Ishikawa (cell line): ENCODE measurements at regions not wholly inside any gene's neighbourhood (a gene's known extent, or its start where the extent isn't known, plus 50 kb on each side); places are given as distances from the start of the nearest gene placed in this dataset.

Experiments
- CEBPB ChIP-seq: IDR thresholded peaks from 2 replicates; pipeline ENCODE4 v1.6.1; 2012
- CREB1 ChIP-seq: IDR thresholded peaks from 2 replicates; pipeline ENCODE4 v1.6.1; 2012; ENCODE audit warnings: low read depth
- EGR1 ChIP-seq: IDR thresholded peaks from 2 replicates; pipeline ENCODE4 v1.6.1; 2012
- EP300 ChIP-seq: IDR thresholded peaks from 2 replicates; pipeline ENCODE4 v1.6.1; 2012; ENCODE audit warnings: borderline replicate concordance
- FOXM1 ChIP-seq: IDR thresholded peaks from 2 replicates; pipeline ENCODE4 v1.6.1; 2012; ENCODE audit warnings: low read depth, borderline replicate concordance
- MAX ChIP-seq: IDR thresholded peaks from 2 replicates; pipeline ENCODE4 v1.6.1; 2012
- NFIC ChIP-seq: IDR thresholded peaks from 2 replicates; pipeline ENCODE4 v1.6.1; 2012
- RAD21 ChIP-seq: IDR thresholded peaks from 2 replicates; pipeline ENCODE4 v1.6.1; 2012; ENCODE audit warnings: low read depth
- REST ChIP-seq: IDR thresholded peaks from 2 replicates; pipeline ENCODE4 v1.6.1; 2012; ENCODE audit warnings: low read depth, mild to moderate bottlenecking
- TAF1 ChIP-seq: IDR thresholded peaks from 2 replicates; pipeline ENCODE4 v1.6.1; 2012; ENCODE audit warnings: low read depth, mild to moderate bottlenecking
- TCF12 ChIP-seq: IDR thresholded peaks from 2 replicates; pipeline ENCODE4 v1.6.1; 2012; ENCODE audit warnings: low read depth
- TEAD4 ChIP-seq: IDR thresholded peaks from 2 replicates; pipeline ENCODE4 v1.6.1; 2012
- USF1 ChIP-seq: IDR thresholded peaks from 2 replicates; pipeline ENCODE4 v1.6.1; 2012
- YY1 ChIP-seq: IDR thresholded peaks from 2 replicates; pipeline ENCODE4 v1.6.1; 2012; ENCODE audit warnings: low read depth
- ZBTB7A ChIP-seq: IDR thresholded peaks from 2 replicates; pipeline ENCODE4 v1.6.1; 2012; ENCODE audit warnings: low read depth

- no peak for TF ChIP-seq CEBPB
- no peak for TF ChIP-seq TCF12
- no peak for TF ChIP-seq REST
- TF ChIP-seq TEAD4, result no peak
- no peak for TF ChIP-seq EP300
- no peak for TF ChIP-seq RAD21
- no peak for TF ChIP-seq MAX
- no peak for TF ChIP-seq FOXM1
- no peak for TF ChIP-seq NFIC
- no peak for TF ChIP-seq CREB1
- no peak for TF ChIP-seq ZBTB7A
- TF ChIP-seq EGR1, result no peak
- no peak for TF ChIP-seq USF1
- no peak for TF ChIP-seq TAF1
- TF ChIP-seq YY1, result no peak
Measured at GRCh38 chr2:6741229-6741628, 124.5 kb downstream of the CMPK2 start.

GRCh38 chr2:6744038-6744437, 121.7 kb downstream of the CMPK2 start:
- no peak for TF ChIP-seq YY1

- TF ChIP-seq TCF12 (no peak), MAX (no peak)
Measured at GRCh38 chr2:6747433-6747832, 118.3 kb downstream of the CMPK2 start.

GRCh38 chr2:6748406-6749067, 117.2 kb downstream of the CMPK2 start:
- TF ChIP-seq EP300 (no peak), RAD21 (no peak), NFIC (no peak), REST (no peak), MAX (no peak), USF1 (no peak)

- no peak for TF ChIP-seq ZBTB7A
- no peak for TF ChIP-seq RAD21
- TF ChIP-seq TEAD4, result no peak
- no peak for TF ChIP-seq USF1
- TF ChIP-seq TCF12, result no peak
- no peak for TF ChIP-seq EP300
- TF ChIP-seq MAX, result no peak
- TF ChIP-seq YY1, result no peak
Measured at GRCh38 chr2:6749962-6750361, 115.7 kb downstream of the CMPK2 start.

GRCh38 chr2:6750411-6751158, 115.1 kb downstream of the CMPK2 start:
- TF ChIP-seq EP300, result no peak
- no peak for TF ChIP-seq YY1
- TF ChIP-seq MAX, result no peak
- TF ChIP-seq REST, result no peak
- no peak for TF ChIP-seq USF1
- no peak for TF ChIP-seq FOXM1
- no peak for TF ChIP-seq RAD21
- TF ChIP-seq EGR1, result no peak
